Smooth muscle cell (in vitro differentiated cells): ENCODE measurements at regions not wholly inside any gene's neighbourhood (a gene's known extent, or its start where the extent isn't known, plus 50 kb on each side); places are given as distances from the start of the nearest gene placed in this dataset.

ENCODE experiments used
- DNase-seq: peaks from one replicate; lab custom pipeline; 2025; ENCODE audit not compliant: unreplicated experiment; lab: John Stamatoyannopoulos, UW
- H2AFZ ChIP-seq: fragments of 200-600 bp; sonication (generic); 2 replicates; pipeline ENCODE4 v1.6.0; 2016; ENCODE audit warnings: antibody characterized with exemption, low read depth, mild to moderate bottlenecking
- H3F3A ChIP-seq: fragments of 200-600 bp; sonication (generic); 2 replicates; pipeline ENCODE4 v1.6.0; 2017; ENCODE audit warnings: antibody characterized with exemption, low read depth
- H3K27ac ChIP-seq: fragments of 200-600 bp; sonication (generic); 2 replicates; pipeline ENCODE4 v1.5.1; 2016; ENCODE audit warnings: low read depth, mild to moderate bottlenecking
- H3K27me3 ChIP-seq: fragments of 200-600 bp; sonication (generic); 2 replicates; pipeline ENCODE4 v1.6.1; 2016; ENCODE audit warnings: low read depth, mild to moderate bottlenecking
- H3K36me3 ChIP-seq: fragments of 200-600 bp; sonication (generic); 2 replicates; pipeline ENCODE4 v1.5.1; 2016; ENCODE audit warnings: low read depth
- H3K4me1 ChIP-seq: fragments of 200-600 bp; sonication (generic); 2 replicates; pipeline ENCODE4 v1.5.1; 2016; ENCODE audit warnings: low read depth
- H3K4me2 ChIP-seq: fragments of 200-600 bp; sonication (generic); 2 replicates; pipeline ENCODE4 v1.6.0; 2016; ENCODE audit warnings: mild to moderate bottlenecking
- H3K4me3 ChIP-seq: fragments of 200-600 bp; sonication (generic); 2 replicates; pipeline ENCODE4 v1.5.1; 2016; ENCODE audit warnings: mild to moderate bottlenecking
- H3K79me2 ChIP-seq: fragments of 200-600 bp; sonication (generic); 2 replicates; pipeline ENCODE4 v1.6.0; 2016; ENCODE audit warnings: low read depth, mild to moderate bottlenecking
- H3K9ac ChIP-seq: fragments of 200-600 bp; sonication (generic); 2 replicates; pipeline ENCODE4 v1.6.0; 2016; ENCODE audit warnings: low read depth
- H3K9me3 ChIP-seq: fragments of 200-600 bp; sonication (generic); replicated peaks from 2 replicates; pipeline ENCODE4 v1.5.1; 2016; ENCODE audit warnings: low read depth
- H4K20me1 ChIP-seq: fragments of 200-600 bp; sonication (generic); 2 replicates; pipeline ENCODE4 v1.6.0; 2016; ENCODE audit warnings: low read depth
- WGBS: methylation state at CpG from one replicate; pipeline ENCODE4 v1.1.7; 2016; ENCODE audit warnings: low lambda C conversion rate; 5-methylcytosine and 5-hydroxymethylcytosine counted together
- TF ChIP-seq, protein P1 (sequence below): fragments of 200-600 bp; sonication (generic); IDR thresholded peaks from 2 replicates; pipeline ENCODE4 v1.5.1; 2017; ENCODE audit warnings: borderline replicate concordance, mild to moderate bottlenecking, antibody characterized with exemption; ENCODE audit not compliant: insufficient read depth, poor library complexity, severe bottlenecking

DNA sequence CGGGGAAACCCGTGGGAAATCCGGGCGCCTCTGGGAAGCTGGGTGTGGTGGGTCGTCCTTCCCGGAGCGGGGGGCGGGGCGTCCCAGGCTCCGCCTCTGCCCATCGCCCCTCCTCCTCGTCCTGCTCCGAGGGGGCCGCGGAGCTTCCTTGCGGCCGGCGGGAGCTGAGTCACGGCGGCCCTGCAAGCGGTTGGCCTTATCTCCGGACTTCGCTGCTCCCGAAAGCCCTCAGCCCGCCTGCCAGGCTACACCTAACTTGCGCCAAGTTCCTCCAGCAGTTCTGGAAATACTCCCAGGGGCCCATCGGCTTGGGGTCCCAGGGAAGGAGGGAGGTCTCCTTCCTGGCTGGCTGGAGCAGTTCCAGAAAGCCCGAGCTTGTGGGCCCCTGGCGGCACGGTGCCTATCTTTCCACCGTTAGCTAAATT, 54.1 kb upstream of the CDKN2AIPNL start:
- H3K9ac ChIP-seq, result no peak overlapping the region
- peak; percentile 62 for DNase-seq
- peak overlapping the region; percentile 47 for H3K4me3 ChIP-seq
- H3K36me3 ChIP-seq, result no peaks in the 10 kb centered on the region
- H3F3A ChIP-seq, result no peaks in the 10 kb centered on the region
- peaks cover 5% of the 10 kb centered on the region for H3K4me1 ChIP-seq
- peak overlapping the region; percentile 85 for H3K4me2 ChIP-seq
- TF ChIP-seq, protein P1, sequence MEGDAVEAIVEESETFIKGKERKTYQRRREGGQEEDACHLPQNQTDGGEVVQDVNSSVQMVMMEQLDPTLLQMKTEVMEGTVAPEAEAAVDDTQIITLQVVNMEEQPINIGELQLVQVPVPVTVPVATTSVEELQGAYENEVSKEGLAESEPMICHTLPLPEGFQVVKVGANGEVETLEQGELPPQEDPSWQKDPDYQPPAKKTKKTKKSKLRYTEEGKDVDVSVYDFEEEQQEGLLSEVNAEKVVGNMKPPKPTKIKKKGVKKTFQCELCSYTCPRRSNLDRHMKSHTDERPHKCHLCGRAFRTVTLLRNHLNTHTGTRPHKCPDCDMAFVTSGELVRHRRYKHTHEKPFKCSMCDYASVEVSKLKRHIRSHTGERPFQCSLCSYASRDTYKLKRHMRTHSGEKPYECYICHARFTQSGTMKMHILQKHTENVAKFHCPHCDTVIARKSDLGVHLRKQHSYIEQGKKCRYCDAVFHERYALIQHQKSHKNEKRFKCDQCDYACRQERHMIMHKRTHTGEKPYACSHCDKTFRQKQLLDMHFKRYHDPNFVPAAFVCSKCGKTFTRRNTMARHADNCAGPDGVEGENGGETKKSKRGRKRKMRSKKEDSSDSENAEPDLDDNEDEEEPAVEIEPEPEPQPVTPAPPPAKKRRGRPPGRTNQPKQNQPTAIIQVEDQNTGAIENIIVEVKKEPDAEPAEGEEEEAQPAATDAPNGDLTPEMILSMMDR, result no peak
- H3K79me2 ChIP-seq, result no peaks in the 10 kb centered on the region
- H4K20me1 ChIP-seq, result no peaks in the 10 kb centered on the region
- peak overlapping the region; percentile 64 for H2AFZ ChIP-seq
- 1% methylated on average over 26 of the region's 31 CpGs for WGBS
- no peaks in the 10 kb centered on the region for H3K9me3 ChIP-seq
- H3K27ac ChIP-seq, result peak overlapping the region; percentile 69
- H3K27me3 ChIP-seq, result no peaks in the 10 kb centered on the region

DNA sequence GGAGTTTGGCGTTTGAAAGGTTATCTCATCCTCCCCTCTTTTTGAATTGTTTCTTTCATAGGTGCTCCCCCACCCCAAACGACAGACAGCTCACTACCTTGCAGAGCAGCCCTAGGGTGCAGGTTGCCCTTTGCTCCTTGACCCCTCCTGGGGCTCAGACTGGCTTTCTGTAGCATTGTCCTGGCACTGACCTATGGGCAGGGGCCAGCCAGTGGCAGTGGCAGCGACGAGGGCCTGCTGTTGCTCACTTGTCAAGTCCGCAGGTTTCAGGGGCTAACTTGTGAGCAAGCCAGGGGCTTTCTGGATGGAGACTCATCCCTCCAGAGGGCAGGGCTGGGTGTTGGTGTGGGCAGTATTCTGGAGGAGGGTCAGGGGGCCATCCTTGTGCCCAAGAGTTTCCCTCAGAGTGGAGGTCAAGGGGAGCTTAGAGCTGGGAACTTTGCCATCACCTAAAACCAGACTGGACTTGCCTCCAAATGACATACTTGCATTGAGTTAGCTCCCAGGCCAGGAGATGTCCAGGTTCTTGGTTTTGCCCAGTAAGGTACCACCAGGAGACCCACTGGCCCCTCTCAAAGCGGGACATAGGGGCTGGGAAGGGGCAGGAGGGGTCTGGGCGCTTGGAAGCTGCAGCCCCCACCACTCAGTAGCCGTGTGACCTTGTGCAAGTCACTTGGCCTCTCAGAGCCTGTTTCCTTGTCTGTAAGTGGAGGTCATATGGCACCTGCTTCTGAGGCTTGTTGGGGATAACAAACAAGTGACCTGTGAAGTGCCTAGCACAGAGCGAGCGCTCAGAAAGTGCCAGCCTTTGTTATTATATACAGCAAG, 53.5 kb upstream of the CDKN2AIPNL start:
- Histone ChIP-seq H3K9ac (no peak overlapping the region), H3K4me1 (peaks cover 5% of the 10 kb centered on the region), H3K27me3 (no peaks in the 10 kb centered on the region), H3K9me3 (no peaks in the 10 kb centered on the region), H3K4me2 (no peak overlapping the region), H4K20me1 (no peaks in the 10 kb centered on the region), H3F3A (no peaks in the 10 kb centered on the region), H3K36me3 (no peaks in the 10 kb centered on the region), H3K27ac (no peak overlapping the region), H2AFZ (no peak overlapping the region), H3K4me3 (no peak overlapping the region), H3K79me2 (no peaks in the 10 kb centered on the region)
- TF ChIP-seq, protein P1, result no peak
- DNase-seq, result no peak
- 71% methylated on average over 10 of the region's 10 CpGs for WGBS

DNA sequence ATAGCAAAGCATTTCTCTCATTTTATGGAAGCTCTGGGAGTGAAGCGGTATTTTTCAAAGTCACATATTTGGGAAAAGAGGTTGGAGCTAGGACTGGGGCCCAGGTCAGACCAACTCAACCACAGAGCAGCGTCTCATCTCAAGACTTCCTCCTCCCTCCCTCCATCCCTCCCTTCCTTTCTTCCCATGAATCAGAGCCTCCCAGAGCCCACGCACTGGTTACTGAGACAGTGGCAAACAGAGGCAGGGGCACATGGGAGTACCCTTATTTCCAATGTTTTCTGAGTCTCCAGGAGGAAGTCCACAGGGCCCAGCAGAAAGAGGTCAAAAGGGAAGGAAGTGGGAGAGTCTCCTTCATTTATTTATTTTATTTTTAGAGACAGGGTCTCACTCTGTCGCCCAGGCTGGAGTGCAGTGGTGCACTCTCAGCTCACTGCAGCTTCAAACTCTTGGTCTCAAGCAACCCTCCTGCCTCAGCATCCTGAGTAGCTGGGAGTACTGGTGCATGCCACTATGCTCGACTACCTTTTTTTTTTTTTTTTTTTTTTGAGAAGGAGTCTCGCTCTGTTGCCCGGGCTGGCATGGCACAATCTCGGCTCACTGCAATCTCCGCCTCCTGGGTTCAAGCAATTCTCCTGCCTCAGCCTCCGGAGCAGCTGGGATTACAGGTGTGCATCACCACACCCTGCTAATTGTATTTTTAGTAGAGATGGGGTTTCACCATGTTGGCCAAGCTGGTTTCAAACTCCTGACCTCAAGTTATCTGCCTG, 52.5 kb upstream of the CDKN2AIPNL start:
- peak overlapping the region; percentile 75 for H2AFZ ChIP-seq

More for the DNA sequence above, 52.5 kb upstream of the CDKN2AIPNL start:
- Histone ChIP-seq H3K4me2 (no peak overlapping the region), H3K9ac (no peak overlapping the region), H4K20me1 (no peaks in the 10 kb centered on the region), H3K4me3 (no peak overlapping the region), H3K9me3 (no peaks in the 10 kb centered on the region), H3F3A (no peaks in the 10 kb centered on the region), H3K4me1 (peaks cover 5% of the 10 kb centered on the region), H3K79me2 (no peaks in the 10 kb centered on the region), H3K27me3 (no peaks in the 10 kb centered on the region), H3K27ac (no peak overlapping the region), H3K36me3 (no peaks in the 10 kb centered on the region)
- 81% methylated on average over 10 of the region's 10 CpGs for WGBS
- DNase-seq, result no peak
- TF ChIP-seq, protein P1, result no peak
